ENCODE measurements at regions not wholly inside any gene's neighbourhood (a gene's known extent, or its start where the extent isn't known, plus 50 kb on each side); places are given as distances from the start of the nearest gene placed in this dataset.
A peak's percentile ranks its signal among the peaks of the same experiment; 100 is the strongest.

DNA sequence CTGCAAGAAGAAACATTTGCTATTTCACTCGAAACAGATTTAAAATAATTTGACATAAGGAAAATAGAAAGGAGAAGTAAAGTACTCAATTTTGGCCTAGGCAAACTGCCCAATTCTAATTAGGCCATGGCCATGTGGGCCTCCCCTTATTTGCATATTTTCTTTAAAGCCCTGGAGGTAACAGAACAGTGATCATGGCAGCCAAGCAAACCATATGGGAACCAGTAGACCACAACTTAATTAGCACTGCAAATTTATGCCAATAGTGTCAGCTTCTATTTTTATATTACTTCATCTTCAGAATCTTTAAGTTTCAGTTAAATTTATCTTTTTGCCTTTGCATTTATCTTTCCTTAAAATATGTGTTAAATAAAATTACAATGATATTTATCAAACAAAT is 63.3 kb upstream of the THSD7A start:
- DNase-seq = no peak

DNA sequence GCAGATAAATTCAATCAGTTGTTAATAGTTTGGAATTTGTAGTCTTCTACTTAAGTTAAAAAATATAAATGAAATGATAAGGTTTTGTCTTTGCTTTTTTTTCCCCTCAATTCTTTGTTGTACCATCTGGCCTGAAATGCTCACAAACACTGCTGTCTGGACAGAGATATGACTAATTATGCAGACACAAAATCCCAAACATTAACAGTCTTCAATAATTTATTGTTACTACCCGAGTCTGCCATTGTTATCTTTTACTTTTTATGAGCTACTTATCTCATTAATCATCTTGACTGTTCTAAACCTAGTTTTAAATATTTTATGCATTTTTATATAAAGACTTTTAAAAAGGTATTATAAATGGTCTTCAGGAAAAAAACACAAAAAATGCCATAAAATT is 64.7 kb upstream of the THSD7A start:
- no peak for DNase-seq

DNA sequence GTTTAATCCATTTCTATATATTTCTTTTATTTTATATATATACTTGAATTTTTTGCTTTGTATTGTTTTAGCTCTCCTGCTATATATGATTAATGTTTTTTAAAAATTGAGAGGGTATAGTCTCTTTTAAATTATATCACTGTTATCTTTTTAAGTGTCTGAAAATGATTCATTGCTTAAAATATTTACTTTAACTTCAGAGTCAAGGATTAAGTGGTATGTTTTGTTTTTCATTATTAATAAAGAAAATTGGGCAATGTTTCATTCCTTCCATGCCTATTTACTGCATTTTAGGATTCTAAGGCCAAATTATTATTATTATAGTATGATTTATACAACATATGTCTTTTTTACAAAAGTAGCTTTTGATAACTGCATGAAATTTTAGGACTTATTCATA is 67.2 kb upstream of the THSD7A start:
- DNase-seq = no peak

DNA sequence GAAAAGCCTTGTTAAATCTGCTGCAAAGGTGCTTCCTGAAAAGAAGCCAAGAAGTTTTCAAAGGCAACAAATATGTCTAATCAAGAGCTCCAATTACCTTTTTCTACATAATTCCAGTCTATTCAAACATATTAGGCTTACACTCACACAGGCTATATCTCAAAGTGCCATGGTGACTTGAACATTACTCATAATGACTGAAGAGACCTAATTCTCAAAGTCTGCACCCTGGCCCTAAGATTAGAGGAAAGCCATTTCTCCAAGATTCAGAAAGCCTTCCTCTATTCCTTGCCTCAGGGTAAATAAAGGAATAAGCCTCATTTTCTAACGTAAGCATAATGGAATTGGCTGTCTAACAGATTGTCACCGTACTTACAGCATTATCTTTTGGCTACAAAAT is 78.3 kb upstream of the THSD7A start:
- no peak for DNase-seq

DNA sequence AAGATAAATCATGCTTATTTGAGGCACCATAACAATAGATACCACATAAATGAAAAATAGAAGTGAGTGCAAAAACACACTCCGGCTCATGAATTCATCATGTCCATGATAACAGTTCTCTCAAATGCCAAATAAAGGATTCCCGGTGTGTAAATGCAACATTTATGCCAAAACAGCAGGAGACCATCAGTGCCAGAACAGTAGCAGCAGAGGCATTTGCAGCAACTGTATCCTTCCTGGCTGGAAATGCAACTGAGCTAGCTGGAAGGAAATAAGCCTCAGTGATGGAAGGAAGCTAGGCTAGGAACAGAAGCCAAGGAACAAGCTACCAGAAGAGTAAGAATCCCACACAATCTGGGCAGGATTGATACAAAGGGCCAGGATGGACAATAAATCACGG is 79.9 kb upstream of the THSD7A start:
- peak; percentile 37 for DNase-seq

DNA sequence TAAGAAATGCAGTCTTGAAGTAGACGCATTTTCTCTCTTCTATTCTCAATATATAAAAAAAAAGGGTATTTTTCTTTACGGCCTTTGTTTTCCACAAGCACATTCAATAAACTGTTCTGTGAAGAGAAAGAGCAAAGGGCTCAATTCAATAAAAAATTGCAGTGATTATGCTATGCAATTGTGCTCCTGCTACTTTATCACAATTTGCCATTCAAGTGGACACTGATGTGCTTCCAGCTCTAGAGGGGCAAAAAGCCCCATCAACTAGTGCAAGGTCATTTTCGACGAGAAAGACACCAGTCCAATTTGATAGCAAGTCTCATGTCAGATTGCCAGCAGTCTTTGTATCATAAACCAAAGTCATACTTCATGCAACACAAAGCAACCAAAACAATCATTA is 82.6 kb upstream of the THSD7A start:
- DNase-seq = no peak

DNA sequence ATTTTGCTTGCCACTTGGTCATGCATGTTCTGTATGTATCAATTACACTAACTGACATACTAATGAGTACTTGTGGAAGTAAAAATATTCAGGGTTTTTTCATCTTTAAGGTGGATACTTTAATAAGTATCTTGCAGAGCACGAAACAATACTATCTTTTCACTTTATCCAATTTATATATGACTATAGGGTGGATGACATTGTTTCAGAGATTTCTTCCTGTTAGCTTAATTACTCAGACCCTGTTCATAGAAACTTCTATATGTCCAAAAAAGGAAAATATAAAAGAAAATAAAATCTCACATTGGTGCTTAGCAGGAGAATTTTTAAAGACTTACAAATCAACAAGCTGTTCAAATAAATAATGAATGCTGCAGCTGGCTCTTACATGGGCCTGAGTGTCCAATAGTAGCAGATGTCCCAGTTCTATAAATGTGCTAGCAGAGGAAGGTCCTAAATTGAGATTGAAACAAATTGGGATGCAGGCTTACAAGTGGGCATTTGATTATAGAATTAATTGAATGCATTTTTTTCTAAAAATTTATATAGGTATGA is 91.5 kb upstream of the THSD7A start:
- peak; percentile 51 for DNase-seq

DNA sequence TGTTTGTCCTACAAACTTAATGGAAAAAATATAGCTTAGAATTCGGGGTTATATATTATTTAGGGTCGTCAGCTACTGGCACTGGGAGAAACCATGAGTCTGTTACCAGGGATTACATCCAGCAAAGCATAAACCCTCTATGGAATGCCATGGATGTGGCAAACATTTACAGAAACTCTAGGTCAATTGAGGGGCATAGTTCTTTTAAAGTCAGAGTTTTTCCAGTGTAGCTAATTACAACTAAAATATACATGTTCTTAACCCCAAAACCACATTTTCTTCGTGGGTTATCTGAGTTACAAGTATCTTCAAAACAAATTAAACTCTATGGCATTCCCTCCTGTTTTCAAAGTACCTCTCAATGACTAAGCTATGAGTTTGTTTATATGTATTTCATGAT is 99.3 kb upstream of the THSD7A start:
- DNase-seq = no peak

DNA sequence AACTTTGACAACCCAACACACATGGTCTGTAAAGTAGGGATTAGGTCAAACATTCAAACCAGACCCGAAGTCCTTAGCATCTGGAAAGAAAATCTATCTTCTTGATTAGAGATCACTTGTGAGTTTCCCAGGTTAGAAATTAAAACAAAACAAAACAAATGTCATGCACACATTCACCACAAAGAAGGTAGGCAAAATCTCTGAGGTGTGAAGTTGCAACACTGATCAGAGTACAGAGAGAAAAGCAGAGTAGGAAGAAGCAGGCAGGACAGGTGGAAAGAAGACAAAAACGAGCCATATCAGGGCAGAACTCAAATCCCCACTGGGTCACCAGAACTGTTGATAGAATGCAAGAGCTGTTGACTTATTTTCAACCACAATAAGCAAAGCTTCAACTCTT is 102.8 kb upstream of the THSD7A start:
- DNase-seq = no peak

DNA sequence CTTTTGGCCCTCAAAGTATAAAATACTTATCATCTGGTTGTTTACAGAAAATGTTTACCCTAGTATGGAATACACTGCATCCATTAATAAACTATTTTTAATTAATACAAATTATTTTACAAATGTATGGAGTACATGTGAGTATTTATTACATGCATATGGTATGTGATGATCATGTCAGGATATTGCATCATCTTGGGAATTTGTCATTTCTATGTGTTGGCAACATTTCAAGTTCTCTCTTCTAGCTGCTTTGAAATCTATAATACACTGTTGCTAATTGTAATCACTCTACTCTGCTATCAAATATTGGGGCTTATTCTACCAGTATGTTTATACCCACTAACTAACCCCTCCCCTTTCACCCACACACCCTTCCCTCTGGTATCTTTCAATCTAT is 103.9 kb upstream of the THSD7A start:
- DNase-seq = no peak

DNA sequence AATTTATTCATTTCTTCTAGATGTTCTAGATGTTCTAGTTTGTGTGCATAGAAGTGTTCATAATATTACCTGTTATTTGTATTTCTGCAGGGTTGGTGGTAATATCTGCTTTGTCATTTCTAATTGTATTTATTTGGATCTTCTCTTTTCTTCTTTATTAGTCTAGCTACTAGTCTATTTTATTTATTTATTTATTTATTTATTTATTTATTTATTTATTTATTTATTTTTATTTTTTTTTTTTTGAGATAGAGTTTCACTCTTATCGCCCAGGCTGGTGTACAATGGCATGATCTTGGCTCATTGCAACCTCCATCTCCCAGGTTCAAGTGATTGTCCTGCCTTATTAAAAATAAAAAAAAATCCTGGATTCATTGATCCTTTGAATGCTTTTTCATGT is 114.8 kb upstream of the THSD7A start:
- no peak for DNase-seq

DNA sequence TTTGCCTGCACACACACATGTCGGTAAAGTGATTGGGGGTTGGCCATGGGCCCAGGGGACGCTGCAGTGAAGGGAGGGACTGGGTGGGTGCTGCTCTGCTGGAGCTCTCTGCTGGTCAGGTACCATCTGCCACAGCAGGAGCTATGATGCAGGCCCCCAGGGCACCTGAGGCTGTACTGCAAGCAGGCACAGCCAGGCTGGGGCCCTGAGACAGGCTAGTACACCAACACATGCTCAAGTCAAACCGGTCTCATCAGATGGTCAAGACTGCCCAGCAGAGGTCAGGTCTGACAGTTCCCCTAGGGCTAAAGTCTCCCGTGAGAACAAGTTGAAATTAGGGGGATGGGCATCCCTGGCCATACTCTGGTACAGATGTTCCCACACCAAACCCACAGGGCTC is 118.3 kb upstream of the THSD7A start:
- no peak for DNase-seq

DNA sequence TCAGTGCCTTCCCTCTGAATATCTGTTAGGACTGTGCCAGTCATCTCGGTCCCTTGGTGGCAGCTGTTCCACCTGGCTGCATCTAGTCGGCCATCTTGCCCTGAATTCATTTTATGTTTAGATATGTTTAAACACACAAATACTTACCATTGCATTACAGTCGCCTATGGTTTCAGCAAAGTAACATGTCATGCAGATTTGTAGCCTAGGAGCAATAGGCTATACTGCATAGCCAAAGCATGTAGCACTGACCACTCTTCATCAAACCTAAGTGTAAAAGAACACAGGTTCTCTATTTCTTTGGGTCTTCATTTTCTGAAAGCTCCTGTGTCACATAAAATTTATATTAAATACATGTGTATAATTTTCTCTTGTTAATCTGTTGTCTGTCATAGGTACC is 118.9 kb upstream of the THSD7A start:
- no peak for DNase-seq

DNA sequence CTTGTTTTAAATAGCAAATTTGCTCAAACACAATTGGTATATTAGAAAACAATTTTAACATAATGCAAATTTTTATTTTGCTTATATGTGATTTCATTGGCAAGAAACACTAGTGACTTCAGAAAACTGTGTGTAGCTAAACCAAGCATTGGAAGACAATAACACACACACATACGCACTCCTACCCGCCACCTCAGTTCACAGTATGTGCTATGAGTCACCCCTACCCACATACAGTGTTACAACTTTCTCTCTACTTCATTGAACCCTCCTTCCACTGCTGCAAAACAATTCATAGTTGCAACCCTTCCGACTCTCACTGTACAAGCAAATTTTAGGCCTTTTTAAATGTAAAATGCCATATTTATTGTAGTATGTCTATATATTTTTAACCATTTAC is 119.9 kb upstream of the THSD7A start:
- no peak for DNase-seq

DNA sequence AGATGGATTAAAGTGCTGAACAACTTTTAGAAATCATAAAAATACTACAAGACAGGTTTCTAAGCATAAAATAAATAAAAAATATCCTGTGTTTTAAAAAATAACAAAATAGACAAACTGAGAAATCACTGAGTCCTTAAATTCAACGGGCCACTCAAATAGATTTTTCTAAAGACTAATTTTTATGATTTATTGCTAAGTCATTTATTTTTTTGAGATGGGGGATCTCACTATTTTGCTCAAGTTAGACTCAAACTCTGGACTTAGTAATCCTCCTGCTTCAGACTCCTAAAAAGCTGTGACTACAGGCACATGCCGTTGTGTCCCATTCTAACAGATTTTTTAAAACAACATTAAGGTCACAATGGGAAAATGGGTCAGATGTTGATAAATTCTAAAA is 121.0 kb upstream of the THSD7A start:
- no peak for DNase-seq

DNA sequence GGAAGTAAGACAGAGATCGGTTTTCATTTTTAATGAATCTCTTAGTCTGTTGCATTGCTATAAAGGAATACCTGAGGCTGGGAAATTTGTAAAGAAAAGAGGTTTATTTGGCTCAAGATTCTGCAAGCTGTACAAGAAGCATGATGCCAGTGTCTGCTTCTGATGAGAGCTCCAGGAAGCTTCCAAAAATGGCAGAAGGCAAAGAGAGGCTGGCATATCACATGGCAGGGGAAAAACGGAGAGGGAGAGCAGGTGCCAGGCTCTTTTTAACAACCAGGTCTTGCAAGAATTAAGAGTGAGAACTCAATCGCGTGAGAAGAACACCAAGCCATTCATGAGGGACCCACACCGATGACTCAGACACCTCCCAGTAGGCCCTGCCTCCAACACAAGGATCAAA is 125.0 kb upstream of the THSD7A start:
- no peak for DNase-seq

DNA sequence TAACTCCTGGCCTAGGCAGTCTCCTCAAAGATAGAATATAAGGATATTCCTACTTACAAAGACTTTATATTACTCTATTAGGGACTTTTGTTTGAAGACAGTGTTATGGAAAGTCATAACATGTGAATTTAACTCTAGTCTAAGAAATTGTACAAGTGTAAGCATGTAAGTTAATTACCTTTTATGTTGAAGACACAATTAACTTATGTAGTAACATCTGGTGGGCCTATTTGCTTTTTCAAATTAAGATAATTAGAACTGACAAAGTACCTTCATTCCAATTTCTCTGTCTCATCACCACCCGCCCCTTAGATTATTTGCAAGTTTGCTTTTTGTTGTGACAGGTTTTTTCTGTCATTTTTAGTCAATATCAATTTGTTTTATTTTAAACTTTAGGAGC is 126.0 kb upstream of the THSD7A start:
- DNase-seq = peak; percentile 43

DNA sequence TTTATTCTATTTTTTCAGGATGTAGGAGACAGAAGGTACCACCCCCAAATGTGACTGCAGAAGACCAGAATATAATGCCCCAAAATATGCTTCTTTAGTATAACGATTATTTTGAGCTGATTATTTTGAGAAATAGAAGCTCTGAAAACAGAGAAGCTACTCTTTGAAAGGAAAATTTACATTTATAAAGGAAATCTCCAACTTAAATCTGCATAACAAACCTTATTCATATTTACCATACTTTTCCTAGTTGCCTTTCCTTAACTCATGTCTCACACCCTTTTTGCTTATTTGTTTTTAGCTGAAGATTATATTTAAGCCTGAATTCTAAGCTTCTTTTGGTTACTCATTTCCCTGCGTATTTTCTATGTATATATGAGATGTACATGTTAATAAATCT is 127.1 kb upstream of the THSD7A start:
- DNase-seq = no peak

DNA sequence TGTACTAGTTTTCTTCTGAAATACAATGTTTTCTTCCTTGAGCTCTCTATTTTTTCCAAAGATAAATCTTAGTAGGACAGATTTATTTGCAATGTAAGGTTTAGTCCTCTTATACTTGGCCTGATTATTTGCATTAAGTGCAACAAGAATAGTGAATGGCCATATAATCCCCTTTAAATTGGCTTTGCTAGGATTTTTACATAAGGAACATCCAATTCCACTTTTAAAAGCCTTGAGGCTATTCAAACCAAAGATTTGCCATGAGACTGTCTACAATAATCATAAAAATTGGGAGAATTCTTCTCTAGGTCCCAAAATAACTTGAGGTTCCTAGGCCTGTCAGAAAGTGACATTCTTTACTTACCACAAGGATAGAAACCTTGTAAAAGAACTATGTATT is 128.6 kb upstream of the THSD7A start:
- DNase-seq = no peak

DNA sequence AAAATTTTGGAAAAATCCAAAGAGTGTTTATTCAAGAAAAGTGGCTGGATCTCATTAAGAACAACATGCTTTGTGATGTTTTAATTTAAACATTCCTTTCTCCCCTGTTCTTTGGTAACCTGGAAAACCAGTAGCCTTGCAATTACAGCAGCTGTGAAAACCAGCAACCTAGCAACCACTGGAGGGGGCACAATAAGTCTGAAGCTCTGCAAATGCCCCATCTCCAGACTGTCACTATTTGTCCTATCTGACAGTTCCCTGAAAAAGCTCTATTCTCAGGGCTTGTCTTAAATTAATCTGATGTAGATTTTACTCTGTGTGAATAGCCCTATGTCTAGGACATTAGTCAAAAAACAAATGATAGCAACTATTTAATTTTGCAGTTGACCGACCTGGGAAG is 137.6 kb upstream of the THSD7A start:
- DNase-seq = peak; percentile 19

DNA sequence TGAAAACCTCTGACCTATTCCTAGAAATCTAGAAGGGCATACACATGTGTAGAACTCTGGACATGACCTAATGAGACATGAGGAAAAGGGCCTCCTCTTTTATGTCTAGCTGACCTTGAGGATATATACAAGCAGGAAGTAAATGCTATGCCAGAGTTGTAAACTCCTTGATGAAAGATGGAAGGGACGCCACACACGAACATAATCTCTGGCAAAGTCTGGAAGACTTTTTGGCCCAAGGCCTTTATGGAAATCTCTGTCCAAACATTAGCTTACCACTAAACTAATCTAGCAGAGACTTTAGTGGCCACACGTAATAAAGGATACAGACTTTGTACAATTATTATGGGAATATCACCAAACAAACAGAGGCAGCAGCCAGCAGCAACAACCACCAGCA is 138.1 kb upstream of the THSD7A start:
- no peak for DNase-seq

DNA sequence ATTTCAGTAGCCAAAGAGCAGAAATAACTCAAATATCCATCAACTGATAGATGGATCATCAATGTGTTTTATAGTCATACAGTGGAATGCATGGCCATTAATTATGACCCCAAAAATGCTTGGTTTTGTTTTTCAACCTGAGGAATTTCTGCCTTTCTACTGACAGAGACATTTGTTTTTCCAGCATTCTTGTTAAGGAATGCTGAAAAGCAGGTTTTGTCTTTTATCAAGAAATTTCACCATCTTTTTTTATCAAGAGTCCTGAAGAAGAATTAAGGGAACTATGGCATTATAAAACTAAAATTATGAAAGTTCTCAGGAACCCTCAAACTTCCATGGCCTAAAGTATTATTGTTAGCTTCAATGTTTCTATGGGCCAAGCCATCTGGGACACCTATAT is 153.4 kb upstream of the THSD7A start:
- DNase-seq = no peak

DNA sequence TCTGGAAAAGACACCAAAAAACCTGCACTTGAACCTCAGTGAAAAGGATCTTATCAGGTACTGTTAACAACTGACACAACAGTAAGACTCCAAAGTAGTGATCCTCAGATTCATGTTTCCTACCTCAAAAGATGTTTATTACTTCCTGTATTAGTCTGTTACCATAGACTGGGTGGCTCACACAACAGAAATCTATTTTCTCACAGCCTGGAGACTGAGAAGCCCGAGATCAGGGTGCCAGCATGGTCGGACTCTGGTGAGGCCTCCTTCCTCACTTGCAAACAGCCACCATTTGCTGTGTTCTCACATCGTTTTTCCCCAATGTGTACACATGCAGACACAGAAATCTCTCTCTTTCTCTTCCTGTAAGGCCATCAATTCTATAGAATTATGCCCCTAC is 154.0 kb upstream of the THSD7A start:
- DNase-seq = no peak

DNA sequence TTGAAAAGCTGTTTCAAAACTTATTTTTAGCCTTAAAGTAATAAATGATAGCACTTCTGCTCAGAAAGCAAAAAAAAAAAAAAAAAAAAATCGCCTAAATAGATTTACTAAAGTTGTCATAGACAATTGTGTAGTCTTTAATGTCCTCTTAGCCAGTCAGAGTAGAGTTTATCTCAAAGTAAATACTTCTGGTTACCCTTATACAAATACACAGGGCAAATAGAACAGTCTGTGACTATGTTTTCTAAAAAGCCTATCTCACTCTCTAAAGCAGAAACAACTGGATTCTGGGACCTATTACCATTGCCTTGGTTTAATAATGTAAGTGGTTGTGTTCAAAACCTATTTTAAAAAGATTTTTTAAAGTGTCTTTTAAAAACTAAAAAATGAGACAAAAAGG is 156.2 kb upstream of the THSD7A start:
- no peak for DNase-seq

DNA sequence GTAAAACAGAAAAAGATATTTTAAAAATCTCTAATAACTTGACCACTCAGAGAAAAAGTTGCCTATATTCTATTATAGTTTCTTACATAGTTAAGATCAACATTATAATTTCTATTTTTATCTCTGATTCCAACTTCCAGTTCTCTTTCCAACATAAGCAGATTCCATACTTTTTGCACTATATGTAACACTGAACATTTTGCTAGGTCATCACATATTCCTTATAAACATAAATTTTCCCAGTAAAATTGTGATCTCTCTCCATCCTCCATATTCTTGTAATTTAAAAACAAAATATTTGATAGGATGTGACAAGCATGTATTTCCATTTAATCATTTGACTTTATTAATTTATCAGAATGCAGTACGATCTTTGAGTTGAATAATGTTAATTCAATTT is 170.4 kb upstream of the THSD7A start:
- DNase-seq = no peak

DNA sequence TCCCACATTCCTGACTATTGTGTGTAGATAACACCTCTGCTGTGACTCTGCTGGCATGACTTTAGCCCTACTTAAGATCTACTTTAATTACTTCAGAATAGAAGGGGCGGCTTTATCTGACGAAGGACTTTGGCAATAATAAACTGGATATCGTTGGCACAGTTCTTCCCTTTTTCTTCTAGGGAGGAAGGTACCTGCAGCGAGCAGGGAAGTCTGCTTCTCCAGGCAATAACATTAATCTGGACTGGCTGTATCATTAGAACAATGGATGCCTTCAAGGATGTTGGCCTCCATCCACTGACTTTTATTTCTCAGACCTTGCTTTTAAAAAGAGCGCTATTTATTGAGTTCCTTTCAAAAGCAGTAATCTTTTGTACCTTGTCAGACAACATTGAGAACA is 172.6 kb upstream of the THSD7A start:
- DNase-seq = no peak

Measured in eye (tissue), 1 donor.